ENCODE measurements at regions not wholly inside any gene's neighbourhood (a gene's known extent, or its start where the extent isn't known, plus 50 kb on each side); places are given as distances from the start of the nearest gene placed in this dataset.
"Not testable (repeated sequence)": the region's sequence is repeated elsewhere in the genome, so short reads cannot be mapped to it uniquely, and the experiment has no call there.

DNA sequence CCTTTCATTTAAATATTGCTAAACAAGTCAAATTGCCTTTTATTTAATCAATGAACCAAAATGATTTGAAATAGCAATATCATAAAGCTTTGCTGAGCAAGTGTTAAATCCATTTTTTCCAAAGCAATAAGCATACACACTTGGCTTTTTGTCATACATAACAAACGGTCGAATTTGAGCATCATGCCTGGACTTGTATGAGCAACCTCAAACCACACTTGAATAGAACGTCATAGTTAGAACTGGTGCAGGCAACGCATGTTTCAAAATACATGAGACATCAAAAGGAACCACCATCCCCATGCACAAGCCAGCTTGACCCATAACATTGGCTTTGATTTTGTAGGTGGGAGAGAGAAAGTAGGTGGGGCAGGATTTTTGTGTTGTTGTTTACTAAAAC lies 812.3 kb upstream of the FRG1 start:
- no peak for DNase-seq (ENCODE audit: extremely low read depth in 1 of 2, low read depth in 1 of 2)

DNA sequence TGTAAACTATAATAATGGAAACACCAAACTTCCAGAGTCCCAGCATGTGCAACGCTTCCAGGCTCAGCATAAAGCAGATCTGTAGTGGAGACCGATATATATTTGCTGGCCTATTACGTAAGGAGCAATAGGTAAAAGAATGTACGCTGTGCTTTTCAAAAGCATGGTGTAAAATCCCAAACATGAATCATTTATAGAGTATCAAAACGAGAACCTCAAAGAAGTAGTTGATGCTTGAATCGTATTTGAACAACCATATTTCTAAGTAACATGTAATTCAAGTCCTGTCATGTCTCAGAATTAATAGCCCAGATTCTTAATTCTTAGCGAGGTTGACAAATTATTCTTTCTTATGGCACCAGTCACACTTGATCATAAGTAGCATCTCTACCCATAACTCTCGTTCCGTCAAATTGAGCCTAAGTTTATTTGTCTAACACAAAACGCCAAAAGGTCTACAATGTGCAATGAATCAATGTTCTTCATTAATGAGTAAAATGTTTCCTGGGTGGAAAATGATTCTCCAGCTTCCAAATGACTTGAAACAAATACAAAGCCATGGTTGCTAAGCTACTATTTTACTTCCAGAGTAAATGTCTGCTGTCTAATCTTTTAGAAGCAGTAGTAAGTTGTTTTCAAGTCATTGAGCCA lies 811.5 kb upstream of the FRG1 start:
- no peak for DNase-seq (ENCODE audit: extremely low read depth in 1 of 2, low read depth in 1 of 2)

DNA sequence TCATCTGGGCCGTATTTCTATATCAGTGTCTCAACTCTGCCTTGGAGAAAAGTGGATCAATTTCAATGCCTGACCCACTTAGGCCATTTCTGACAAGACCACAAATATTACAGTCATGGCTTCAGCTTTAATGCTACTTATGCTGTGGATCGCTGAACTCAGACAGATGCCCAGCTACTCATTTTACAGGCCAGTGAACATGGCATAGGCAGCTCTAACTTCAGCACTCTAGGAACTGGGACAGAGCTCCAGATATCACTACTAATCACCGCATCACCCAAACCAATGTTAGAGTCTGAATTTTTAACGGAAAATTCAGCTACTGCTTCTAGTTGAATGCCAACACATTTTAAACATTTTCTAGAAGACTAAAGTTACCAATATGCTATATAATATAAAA lies 809.6 kb upstream of the FRG1 start:
- DNase-seq (ENCODE audit: extremely low read depth in 1 of 2, low read depth in 1 of 2): no peak

DNA sequence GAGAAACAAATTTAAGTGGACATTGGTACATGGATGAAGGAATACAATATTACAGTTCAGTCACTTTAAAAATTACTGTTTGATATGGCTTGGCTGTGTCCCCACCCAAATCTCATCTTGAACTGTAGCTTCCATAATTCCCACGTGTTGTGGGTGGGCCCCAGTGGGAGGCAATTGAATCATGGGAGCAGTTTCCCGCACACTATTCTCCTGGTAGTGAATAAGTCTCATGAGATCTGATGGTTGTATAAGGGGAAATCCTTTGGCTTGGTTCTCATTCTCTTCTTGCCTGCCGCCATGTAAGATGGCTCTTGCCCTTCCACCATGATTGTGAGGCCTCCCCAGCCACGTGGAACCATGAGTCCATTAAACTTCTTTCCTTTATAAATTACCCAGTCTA lies 804.2 kb upstream of the FRG1 start:
- DNase-seq (ENCODE audit: extremely low read depth in 1 of 2, low read depth in 1 of 2): no peak

DNA sequence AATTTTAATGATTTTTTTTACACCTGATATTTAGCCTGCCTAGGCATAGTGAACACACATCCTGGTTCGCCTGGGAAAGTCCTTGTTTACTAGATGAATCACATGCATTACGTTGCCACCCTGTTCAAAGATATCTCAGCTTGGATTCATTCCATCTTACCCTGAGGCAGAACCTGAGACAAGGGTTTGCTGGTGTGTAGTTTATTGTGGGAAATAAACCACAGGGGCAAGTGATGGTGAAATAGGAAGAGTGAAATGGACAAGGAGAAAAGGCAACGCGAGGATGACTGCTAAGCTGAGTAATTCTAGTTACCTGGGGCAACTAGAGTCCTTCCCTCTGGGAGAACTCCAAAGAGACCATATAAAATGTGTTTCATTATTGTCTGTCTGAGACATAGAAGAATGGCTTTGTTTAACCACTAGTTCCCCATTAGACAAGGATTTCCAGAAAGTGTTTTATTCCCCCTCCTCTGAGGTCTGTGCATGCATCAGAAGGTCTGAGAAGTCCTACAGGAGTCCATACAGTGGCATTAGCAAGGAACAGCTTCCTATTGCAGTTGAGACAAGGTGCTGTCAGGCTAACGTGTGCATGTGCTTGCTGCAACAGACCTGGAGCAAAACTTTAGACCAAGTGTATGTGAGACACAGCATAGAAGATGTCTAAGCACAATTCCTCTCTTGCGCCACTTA lies 797.3 kb upstream of the FRG1 start:
- no peak for DNase-seq (ENCODE audit: extremely low read depth in 1 of 2, low read depth in 1 of 2)

DNA sequence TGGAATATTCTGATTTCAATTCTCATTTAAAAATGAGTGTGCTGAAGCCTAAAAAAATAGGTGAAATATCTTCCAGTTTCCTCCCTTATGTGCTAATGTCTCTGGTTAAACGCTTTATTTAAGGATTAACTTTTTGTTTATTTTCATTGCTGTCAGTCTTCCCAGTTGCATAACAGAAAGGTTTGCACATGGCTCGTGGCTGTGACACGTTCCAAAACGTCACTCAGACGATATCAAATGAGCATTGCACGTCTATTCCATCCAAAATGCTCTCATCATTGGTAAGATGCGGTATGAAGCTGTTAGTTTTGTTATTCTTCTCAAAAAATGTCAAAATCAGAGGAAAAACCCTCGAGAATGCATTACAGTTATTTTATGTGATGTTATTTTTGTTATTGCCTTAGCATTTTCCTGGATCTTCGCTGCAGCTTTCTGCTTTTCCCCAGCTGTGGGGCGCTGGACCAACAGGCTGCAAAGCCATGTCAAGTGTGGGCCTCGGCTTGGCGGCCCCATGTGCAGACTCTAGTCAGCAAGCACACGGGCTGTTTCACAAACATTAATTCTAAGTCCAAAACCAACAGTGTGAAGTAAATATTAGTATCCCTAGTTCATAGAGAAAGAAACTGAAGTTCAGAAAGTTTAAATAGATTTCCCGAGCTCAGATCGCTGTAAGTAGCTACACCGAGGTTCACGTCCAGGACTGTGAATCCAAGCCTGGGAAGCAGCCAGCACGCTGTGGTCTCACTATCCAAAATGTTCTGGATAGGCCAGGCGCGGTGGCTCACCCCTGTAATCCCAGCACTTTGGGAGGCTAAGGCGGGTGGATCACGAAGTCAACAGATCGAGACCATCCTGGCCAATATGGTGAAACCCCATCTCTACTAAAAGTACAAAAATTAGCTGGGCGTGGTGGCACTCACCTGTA lies 793.4 kb upstream of the FRG1 start:
- no peak for DNase-seq (ENCODE audit: extremely low read depth in 1 of 2, low read depth in 1 of 2)

DNA sequence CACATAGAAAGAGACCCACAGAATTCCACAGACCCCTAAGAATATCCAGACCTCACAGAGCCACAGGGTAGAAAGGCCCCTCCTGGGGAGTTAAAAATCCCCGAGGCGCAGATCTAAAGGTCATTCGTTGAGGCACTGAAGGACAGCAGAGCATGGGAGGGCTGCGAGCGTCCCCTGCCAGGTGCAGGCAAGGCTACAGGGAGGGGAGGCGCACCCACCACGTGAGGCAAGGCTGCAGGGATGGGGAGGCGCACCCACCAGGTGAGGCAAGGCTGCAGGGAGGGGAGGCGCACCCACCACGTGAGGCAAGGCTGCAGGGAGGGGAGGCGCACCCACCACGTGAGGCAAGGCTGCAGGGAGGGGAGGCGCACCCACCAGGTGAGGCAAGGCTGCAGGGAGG lies 785.6 kb upstream of the FRG1 start:
- DNase-seq (ENCODE audit: extremely low read depth in 1 of 2, low read depth in 1 of 2): not testable (repeated sequence)

DNA sequence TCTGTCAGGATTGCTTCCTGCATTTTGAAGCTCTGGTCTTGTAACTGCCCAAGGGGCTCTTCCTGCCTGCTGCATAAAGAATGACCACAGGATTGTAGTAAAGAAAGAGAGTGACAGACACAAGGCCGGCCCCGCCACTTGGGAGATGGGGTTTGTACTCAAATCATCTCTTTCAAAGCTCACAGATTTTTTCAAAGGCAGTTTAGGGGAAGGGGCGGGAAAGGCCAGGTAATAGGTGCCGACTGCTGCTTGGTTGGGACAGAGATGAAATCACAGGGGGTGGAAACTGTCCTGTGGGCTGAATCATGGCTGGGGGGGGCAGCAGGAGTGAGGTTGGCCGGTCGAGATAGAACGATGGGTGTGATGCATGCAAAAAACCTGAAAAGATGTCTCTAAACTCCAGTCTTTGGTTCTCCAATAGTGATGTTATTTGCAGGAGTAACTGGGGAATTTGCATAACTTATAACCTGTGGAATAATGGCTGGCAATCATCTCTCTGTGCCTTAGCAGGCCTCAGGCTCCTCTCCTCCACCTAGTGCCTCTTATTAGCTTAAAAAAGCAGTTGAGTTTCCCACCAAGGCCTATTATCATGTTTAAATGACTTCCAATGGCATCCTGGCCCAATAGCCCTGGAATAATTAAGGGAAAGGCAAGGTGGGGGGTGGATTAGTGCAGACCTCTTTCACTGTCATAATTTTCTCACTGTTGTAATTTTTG lies 778.4 kb upstream of the FRG1 start:
- DNase-seq (ENCODE audit: extremely low read depth in 1 of 2, low read depth in 1 of 2): no peak

DNA sequence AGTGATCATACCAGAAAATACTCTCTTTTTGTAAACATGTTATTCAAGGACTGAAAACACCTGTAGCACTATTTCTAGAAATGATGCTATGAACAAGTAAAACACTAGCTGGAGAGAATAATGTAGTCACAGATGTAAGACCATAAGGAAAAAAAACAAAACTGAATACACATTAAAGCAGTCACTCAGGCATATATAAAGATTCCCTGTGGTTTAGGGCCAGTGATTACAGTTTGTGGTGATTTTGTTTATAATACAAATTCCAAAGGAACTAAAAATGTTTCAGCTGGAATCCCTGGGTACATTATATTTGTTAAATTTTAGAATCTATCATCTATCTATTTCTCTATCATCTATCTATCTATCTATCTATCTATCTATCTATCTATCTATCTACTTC lies 777.8 kb upstream of the FRG1 start:
- no peak for DNase-seq (ENCODE audit: extremely low read depth in 1 of 2, low read depth in 1 of 2)

DNA sequence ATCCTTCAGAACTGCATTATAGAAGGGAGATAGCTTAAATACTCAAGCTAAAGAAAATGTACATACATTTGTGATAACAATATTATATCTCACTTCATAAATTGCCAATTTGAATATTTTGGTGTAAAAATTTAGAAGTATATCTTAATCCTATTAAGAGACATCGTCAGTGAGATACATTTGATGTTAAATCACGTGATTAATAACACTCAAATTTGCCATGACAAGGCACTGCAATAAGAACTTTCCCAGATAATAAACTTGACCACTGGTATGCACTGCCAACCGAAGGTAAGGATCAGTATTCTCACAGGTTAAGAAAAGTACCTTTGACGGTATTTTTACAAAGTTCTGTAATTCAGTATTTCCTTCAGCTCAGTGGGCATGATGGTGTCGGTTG lies 764.7 kb upstream of the FRG1 start:
- DNase-seq (ENCODE audit: extremely low read depth in 1 of 2, low read depth in 1 of 2): no peak

DNA sequence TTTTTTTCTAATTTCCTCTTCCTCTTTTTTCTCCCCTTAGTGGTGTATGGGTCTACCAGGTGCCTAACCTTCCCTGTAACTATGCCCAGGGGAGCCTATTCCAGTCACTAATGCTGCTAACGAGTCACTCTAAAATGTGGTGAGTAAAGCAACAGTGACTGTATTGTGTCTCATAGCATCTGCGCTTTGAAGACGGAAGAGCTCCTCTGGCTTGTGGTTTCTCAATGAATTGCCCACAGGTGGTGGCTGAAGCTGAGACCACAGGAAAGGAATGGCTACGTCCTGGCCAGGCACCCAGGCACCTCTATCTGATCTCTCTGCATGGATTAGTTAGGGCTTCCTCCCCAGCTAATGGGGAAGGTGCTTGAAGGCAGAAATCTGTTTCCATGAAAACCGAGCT lies 763.5 kb upstream of the FRG1 start:
- no peak for DNase-seq (ENCODE audit: extremely low read depth in 1 of 2, low read depth in 1 of 2)

DNA sequence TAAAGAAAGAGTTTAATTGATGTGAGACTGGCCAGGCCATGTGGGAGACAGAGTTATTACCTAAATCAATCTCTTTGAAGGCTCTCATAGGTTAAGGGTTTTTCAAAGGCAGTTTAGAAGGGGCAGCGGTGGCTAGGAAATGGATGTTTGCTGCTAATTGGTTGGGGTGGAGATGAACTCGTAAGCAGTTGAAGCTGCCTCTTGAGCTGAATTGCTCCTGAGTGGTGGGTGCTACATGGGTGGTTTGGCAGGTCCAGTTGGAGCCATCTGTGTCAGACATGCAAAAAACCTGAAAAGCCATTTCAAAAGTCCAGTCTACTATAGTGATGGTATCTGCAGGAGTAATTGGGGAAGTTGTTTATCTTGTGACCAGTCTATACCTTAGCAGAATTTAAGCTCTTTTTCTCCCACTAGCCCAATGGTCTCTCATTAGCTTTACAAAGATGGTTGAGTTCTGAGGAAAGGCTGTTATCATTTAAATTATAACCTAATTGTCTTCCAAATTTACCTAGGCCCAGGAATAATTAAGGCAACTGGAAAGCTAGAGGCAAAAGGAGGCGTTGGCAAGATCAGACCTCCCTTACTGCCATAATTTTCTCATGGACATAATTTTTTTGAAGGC lies 762.4 kb upstream of the FRG1 start:
- no peak for DNase-seq (ENCODE audit: extremely low read depth in 1 of 2, low read depth in 1 of 2)

DNA sequence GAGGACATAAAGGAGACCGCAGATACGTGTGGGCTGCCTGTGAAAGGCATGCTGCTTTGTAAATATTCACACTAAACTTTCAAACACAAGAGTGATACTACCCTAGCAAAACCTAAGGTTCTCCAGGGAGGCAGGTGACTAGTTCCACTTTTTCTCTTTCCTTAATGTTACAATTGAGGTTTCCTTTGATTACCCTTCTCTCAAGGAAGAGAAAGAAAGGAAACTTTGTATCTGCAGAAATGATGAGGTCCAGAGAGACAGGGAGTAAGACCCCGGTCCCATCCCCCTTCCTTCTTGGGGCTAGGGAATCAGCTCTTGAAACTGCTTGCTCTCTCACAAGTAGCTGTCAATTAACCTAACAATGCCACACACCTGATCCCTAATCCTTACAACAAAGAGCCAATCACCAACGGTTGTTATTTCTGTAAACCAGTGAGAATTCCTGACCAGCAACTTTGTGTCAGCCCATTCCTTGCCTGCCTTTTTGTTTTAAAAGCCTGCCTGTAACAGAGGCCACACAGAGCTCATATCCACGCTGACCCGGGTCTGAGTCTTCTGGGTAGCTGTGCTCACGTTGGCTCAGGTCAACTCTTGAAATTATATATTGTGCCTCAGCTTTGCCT lies 754.8 kb upstream of the FRG1 start:
- DNase-seq (ENCODE audit: extremely low read depth in 1 of 2, low read depth in 1 of 2): no peak

DNA sequence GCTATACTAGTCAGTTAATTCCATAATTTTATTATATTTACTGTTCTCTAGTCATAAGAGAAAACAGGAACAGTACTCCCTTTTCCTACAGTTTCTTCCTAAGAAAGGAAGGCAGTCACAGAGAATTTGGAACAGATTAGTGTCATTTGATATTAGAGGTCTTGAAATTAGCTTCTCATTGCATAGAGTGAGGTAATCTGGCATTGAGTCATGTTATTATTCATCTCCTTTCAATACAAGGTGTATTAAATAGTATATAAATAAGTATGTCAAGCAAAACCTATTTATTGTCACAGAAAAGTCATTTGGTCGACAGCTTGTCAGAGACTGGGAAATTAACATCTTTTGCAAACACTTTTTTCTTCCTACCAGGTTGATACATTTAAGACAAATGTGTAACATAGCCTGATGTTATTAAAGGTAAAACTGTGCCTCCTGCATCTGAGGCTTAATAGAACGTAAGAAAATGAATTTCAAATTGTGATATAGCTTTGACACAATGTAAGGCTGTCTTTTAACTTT lies 753.1 kb upstream of the FRG1 start:
- no peak for DNase-seq (ENCODE audit: extremely low read depth in 1 of 2, low read depth in 1 of 2)

DNA sequence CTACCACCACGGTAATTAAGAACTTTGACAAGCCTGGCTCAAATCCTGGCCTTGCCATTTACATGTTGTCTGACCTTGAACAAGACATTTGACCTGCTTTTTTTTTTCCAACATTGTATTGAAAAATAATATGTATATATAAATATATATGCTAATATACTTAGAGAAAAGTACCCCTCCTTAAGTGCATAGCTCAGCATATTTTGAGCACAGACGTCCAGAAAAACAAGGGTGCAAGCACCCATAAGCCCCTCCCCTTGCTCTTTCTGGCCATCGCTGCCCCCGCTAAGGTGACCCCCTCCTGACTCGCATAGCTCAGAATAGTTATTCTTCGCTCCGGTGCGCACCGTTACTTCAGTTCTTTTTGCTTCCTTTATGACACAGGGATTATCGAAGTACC lies 742.0 kb upstream of the FRG1 start:
- DNase-seq (ENCODE audit: extremely low read depth in 1 of 2, low read depth in 1 of 2): no peak

DNA sequence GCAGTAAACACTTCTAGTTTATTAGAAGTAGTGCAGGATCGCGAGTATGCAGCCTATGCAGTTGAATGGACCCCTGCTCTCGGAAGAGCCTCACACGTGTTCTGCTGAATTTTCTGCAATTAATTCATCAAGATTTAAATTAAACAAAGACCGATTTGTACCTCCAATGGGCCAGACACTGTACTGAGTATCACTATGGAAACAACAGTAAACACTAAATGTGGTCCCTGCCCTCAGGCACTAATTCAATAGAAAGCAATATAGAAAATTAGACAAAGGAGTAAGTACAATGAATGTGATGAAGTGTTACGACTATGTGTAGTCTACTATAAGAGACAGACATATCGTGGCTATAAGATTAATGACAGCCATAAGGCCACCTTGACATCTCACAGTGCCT lies 740.3 kb upstream of the FRG1 start:
- DNase-seq (ENCODE audit: extremely low read depth in 1 of 2, low read depth in 1 of 2): no peak

DNA sequence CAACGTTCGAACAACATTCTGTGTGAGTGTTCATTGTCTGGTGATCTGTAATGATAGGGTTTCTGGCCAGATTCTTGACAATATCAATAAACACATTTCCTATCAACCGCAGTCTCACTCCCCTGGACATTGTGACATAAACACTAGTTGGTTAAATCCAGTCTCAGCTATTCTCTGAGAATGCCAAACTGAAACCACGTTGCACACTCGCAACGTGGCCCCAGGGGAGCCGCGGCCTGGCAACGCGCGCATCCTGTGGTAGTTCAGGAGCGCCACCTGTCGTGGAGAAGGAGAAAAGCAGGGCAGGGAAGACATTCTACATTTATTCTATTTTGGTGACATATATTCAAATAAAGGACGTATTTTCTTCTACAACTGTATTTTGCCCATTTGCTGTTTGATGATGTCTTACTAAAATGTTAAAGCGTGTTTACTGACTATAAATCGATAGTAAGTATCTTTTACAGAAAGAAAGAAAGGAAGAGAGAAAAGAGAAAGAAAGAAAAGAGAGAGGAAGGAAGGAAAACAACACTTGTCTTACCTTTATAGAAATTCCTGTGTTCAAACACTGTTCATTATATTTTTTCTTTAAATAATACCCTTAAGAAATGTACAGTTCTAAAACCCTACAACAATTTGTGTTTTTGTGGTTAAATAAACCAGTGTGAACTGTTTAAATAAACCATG lies 738.3 kb upstream of the FRG1 start:
- DNase-seq (ENCODE audit: extremely low read depth in 1 of 2, low read depth in 1 of 2): no peak

DNA sequence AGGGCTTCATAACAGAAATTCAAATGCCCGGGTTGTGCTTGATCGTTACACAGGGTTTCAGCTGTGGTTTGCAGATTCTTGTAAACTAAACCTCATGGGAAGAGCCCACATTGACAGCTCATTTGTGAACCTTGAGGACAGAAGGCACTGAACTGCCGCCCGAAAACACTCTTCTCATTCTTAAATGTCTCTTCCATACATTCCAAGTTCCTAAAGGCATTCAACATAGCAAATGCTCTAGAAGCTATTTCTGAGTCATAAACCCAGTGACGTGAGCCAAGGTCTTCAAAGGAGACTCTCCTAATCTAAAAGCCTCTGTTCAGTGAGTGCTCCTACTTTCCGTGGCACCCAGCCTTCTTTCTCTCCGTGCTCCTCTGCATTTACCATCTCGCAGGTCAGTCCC lies 737.8 kb upstream of the FRG1 start:
- DNase-seq (ENCODE audit: extremely low read depth in 1 of 2, low read depth in 1 of 2): no peak

DNA sequence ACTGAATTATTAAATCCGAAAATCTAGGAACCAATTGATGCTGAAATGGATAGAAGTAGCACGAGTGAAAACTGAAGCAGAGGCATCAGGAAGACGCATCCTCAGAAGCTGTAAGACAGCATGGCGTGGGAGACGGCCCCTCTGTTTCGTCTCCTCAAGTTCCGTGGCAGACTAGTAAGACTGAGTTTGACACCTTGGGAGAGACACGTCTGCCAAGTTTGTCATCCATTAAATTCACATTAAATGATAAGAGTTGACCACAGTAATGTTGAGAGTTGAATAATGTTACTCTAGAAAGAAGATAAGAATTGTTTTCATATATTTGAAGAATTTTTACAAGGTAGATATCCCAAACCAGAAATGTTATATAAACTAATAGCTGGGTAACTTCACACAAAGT lies 736.1 kb upstream of the FRG1 start:
- no peak for DNase-seq (ENCODE audit: extremely low read depth in 1 of 2, low read depth in 1 of 2)

DNA sequence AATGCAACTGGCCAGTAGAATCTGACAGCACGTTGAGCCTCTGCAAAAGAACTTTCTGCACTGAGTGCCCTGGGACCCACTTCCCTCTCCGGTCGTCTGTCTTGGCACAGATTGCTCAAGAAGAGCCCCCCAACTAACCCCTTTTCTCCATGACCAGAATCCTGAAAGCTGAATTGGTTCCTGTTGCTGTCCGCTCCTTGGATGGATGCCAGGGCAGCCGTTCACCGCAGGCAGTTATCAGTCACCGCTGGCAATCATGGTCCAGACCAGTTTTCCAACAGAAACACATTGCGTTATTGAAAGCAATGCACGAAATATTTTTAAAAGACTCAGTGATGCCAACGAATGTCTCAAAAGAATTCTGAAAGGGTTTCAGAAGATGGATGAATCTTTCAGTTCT lies 733.7 kb upstream of the FRG1 start:
- DNase-seq (ENCODE audit: extremely low read depth in 1 of 2, low read depth in 1 of 2): no peak

Measured in activated CD8-positive, alpha-beta memory T cell treated with anti-CD3 and anti-CD28 coated beads for 1 hour (primary cell).